Activated CD8-positive, alpha-beta memory T cell treated with anti-CD3 and anti-CD28 coated beads for 4 hours (primary cell): ENCODE measurements at regions not wholly inside any gene's neighbourhood (a gene's known extent, or its start where the extent isn't known, plus 50 kb on each side); places are given as distances from the start of the nearest gene placed in this dataset.
"Not testable (repeated sequence)": the region's sequence is repeated elsewhere in the genome, so short reads cannot be mapped to it uniquely, and the experiment has no call there.

Source experiments
- DNase-seq, 2 donors: peaks; one replicate each; pipeline ENCODE4 v3.0.0-alpha.2; 2020; ENCODE audit warnings: low read depth in 2 of 2

DNA sequence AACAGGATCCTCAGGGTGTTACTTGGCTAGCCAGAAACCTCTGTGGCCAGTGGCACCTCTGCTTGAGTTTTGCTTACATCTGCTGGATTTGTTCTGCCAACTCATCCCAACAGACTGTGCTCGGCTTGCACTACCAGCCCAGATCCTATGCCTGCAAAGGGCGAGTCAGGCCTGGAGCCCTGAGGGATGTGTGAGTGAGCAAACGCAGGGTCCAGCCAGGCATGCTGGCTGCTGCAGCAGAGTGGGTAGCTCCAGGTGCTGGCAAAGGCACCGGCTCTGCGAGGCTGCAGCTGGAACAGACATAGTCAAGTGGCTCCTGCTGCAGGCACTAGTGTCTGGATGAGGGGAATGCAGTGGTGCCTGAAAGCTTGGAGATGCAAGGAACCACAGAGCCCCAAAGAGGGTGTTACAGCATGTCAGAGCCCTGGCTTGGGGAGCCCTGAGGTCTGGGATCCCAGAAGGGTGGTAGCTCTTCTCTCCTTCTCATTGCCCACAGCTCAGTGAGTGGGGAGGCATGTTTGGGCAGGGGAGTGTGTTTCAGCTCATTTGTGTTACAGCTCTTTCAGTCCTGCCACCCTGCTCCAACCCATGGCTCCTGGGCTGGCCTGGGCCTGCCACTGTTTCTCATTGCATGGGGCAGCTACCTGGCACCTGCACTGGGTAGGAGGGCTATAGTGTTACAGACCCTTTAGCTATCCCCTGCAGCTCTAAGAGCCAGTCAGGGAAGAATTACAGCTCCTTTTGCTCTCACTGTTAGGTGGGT is 332.6 kb downstream of the TAF11L14 start:
- DNase-seq: no peak

GRCh38 chr5:17976404-17976803 is 342.1 kb downstream of the TAF11L14 start:
- DNase-seq: no peak

DNA sequence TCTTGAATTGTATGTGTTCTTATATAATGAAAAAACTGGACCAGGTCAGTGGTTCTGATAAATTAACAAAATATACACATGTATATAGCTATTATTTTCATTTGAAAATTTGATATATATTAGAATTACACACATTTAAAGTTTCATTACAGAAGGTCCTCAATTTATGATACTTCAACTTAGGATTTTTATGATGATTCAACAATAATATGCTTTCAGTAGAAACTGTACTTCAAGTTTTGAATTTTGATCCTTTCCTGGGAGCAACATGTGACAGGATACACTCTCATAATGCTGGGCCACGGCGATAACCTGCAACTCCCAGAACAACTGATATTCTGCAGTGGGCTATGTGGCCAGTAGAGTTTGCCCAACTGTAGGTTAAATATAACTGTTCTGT is 344.7 kb downstream of the TAF11L14 start:
- DNase-seq: no peak

DNA sequence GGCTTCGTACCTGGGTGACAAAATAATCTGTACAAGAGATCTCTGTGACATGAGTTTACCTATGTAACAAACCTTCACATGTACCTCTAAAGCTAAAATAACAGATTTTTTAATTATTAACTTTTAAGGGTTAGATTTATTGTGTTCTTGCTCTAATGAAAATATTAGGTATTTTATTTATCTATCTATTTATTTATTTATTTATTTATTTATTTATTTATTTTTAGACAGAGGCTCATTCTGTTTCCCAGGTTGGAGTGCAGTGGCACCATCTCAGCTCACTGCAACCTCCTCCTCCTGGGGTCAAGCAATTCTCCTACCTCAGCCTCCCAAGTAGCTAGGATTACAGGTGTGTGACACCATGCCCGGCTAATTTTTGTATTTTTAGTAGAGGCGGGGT is 348.4 kb downstream of the TAF11L14 start:
- not testable (repeated sequence) for DNase-seq

- no peak for DNase-seq
Observed at GRCh38 chr5:17989036-17989435, 354.8 kb downstream of the TAF11L14 start.

GRCh38 chr5:17989567-17990563 is 355.6 kb downstream of the TAF11L14 start:
- DNase-seq: no peak

GRCh38 chr5:17991775-17992174 is 357.5 kb downstream of the TAF11L14 start:
- no peak for DNase-seq

GRCh38 chr5:17992291-17992690 is 358.0 kb downstream of the TAF11L14 start:
- DNase-seq: no peak

- no peak for DNase-seq
Observed at GRCh38 chr5:17995997-17996396, 361.7 kb downstream of the TAF11L14 start.

DNA sequence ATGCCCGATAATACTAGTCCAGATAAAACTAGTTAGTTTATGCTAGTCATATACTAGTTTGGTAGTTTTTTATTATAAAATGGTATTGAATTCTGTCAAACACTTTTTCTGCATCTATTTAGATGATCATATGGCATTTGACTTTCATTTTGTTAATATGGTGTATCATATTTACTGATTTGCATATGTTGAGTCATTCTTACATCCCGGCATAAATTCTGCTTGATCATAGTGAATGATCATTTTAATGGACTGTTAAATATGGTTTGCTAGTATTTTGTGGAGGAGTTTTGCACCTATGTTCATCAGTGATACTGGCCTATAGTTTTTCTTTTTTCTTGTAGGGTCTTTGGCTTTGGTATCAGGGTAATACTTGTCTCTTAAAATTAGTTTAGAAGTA is 365.6 kb downstream of the TAF11L14 start:
- no peak for DNase-seq

GRCh38 chr5:18000744-18001143 is 366.5 kb downstream of the TAF11L14 start:
- DNase-seq: no peak

DNA sequence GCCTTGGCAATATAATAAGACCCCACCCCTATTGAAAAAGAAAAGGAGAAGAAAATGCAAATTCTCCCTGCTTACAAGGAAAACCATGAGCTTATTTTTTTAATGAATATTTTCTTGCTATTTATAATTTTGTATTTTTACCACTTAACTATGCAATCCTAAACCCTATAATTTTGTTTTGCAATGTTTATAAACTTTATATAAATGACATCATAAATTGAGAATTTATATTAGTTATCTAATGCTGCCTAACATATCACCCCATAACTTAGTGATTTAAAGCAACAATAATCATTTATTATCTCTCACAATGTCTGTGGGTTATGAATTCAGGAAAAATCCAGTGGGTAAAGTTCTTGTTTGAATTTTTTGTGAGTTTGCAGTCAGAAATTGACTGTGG is 369.1 kb downstream of the TAF11L14 start:
- DNase-seq: no peak

GRCh38 chr5:18003784-18004183 is 369.5 kb downstream of the TAF11L14 start:
- no peak for DNase-seq

DNA sequence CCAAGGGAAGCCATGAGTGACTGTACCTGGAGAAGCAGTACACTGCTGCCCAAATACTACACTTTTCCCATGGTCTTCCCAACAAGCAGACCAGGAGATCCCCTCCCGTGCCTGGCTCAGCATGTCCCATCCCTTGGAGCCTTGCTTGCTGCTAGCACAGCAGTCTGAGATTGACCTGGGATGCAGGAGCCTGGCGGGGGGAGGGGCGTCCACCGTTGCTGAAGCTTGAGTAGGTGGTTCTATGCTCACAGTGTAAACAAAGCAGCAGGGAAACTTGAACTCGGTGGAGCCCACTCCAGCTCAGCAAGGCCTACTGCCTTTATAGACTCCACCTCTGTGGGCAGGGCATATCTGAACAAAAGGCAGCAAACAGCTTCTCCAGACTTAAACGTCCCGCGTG is 372.0 kb downstream of the TAF11L14 start:
- DNase-seq: not testable (repeated sequence)

DNA sequence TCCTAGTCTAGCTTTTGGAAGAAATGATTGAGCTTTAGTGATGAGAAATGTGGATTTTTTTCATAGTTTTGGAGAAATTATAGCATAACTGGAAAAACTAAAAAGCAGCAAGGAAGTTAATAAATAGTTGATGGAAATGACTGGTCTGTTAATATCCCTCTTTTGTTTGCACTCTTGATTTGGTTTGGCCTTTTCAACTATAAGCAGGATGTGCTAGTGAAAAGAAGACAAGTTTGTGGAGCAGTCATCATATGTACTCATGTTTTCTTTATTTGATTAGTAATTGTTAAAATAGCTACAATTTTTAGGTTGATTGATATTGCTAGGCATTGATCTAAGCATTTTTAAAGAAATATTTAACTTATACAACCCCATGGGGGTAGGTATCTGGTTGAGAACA is 374.7 kb downstream of the TAF11L14 start:
- no peak for DNase-seq

GRCh38 chr5:18010053-18010452 is 375.8 kb downstream of the TAF11L14 start:
- no peak for DNase-seq

DNA sequence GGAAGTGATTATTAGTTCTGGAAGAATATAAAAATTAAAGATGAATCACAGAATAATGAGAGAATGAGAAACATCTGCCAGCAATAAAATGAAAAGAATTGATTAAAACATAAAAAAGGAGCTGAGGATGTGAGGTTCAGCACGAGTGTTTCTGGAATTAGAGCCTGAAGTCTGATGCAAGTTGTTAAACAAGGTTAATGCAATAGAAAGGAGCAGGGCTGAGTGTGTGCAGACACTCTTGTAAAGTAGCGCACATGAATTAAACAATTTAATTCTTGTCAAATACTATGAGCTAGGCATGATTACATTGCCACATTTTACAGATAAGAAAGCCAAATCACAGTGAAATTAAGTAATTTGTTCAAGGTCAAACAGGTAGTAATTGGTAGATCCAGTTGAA is 384.2 kb downstream of the TAF11L14 start:
- no peak for DNase-seq

DNA sequence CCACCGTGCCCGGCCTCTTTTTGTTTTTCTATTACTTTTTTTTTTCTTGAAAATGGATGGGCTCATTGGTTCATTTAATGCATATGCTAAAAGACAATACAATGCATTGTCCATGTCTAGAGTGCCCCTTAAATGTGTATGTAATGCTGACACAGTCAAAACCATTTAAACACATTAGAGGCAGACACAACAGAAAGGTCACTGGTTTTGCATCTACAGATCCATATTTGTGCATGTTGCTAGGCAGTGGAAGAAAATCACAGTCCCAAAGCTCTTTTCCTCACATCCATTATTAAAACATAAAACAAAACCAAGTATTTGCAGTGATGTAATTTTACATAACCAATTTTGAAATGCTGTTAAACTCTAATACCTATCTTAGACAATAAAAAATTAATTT is 389.0 kb downstream of the TAF11L14 start:
- no peak for DNase-seq

DNA sequence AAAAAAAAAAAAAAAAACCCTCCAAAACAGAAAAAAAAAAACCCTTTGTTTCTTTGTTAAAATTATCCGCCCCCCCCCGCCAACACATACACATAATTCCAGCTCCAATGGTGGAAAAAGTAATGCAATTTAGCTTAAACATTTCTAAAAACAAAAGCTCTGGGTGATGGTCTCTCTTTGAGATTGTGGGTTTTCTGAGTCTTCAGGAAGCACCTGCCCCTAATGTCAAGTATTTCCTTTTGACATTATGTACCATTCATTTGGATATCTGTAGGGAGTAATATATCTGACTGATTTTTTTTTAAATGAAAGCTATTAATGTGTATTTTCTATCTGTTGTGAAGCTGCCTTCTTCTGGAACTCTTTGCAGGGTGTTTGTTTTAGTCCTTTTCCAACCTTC is 389.7 kb downstream of the TAF11L14 start:
- no peak for DNase-seq

GRCh38 chr5:18024542-18024941 is 390.3 kb downstream of the TAF11L14 start:
- DNase-seq: no peak

DNA sequence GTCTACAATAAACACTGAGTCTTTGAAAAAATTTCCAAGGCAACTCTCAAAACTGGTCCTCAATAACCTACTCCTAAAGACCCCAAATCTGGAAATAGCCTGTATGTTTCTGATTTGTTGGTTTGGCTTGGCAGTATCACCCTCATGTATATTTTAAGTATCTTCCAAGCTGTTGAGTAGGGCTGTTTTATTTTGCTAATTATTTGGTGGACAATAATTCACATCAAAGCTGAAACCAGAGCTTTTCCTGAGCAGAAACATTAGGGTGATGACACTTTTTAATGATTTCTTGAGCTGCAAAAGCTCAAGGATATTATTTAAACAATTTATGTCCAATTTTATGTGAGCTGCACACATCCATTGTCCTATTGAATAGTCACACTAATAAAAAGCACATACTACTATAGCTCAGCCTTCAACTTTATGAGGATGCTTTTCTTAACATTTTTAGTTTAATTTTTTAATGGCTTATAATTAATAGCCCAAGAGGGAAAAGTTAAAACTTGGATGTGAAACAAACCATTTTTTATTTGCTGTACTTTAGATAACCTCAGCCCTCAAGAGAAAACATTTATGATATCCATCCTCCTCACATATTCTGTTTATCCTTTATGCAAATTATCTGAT is 393.1 kb downstream of the TAF11L14 start:
- DNase-seq: no peak

- no peak for DNase-seq
Observed at GRCh38 chr5:18028036-18028435, 393.8 kb downstream of the TAF11L14 start.
